ENCODE measurements at regions not wholly inside any gene's neighbourhood (a gene's known extent, or its start where the extent isn't known, plus 50 kb on each side); places are given as distances from the start of the nearest gene placed in this dataset.
"Not testable (repeated sequence)": the region's sequence is repeated elsewhere in the genome, so short reads cannot be mapped to it uniquely, and the experiment has no call there.

GRCh38 chr2:184456693-184457092 lies 141.6 kb upstream of the ZNF804A start:
- not testable (repeated sequence) for TF ChIP-seq CTCF (conservative IDR thresholded peaks at IDR 0.05 in 1 of 2, IDR thresholded peaks at IDR 0.05 in 1 of 2; ENCODE audit: extremely low read depth in 1 of 2, insufficient read depth in 1 of 2, low read depth in 1 of 2, low read length in 2 of 2); EZH2 (IDR thresholded peaks at IDR 0.05; ENCODE audit: borderline replicate concordance, low read length)

Data from mammary epithelial cell (primary cell).